Endodermal cell (in vitro differentiated cells): ENCODE measurements at regions not wholly inside any gene's neighbourhood (a gene's known extent, or its start where the extent isn't known, plus 50 kb on each side); places are given as distances from the start of the nearest gene placed in this dataset.

Experiments used
- DNase-seq: peaks from one replicate; pipeline ENCODE4 v3.0.0-alpha.2; 2017
- H3K27ac ChIP-seq: 2 replicates; pipeline ENCODE4 v1.5.1; 2013; ENCODE audit warnings: mild to moderate bottlenecking, low read depth, low read length, moderate library complexity
- H3K27me3 ChIP-seq: 2 replicates; pipeline ENCODE4 v1.6.1; 2013; ENCODE audit warnings: mild to moderate bottlenecking, low read length, moderate library complexity; ENCODE audit not compliant: insufficient read depth, control insufficient read depth, poor library complexity, severe bottlenecking
- H3K36me3 ChIP-seq: 2 replicates; pipeline ENCODE4 v1.7.0; 2013; ENCODE audit warnings: mild to moderate bottlenecking, low read length, moderate library complexity; ENCODE audit not compliant: control insufficient read depth, insufficient read depth
- H3K4me1 ChIP-seq: one replicate; pipeline ENCODE4 v1.7.0; 2013; ENCODE audit warnings: low read length; ENCODE audit not compliant: control insufficient read depth, insufficient read depth
- H3K4me3 ChIP-seq: 2 replicates; pipeline ENCODE4 v1.5.1; 2013; ENCODE audit warnings: mild to moderate bottlenecking, low read length, moderate library complexity
- H3K9ac ChIP-seq: 2 replicates; pipeline ENCODE4 v1.6.1; 2013; ENCODE audit warnings: mild to moderate bottlenecking, low read length, moderate library complexity; ENCODE audit not compliant: poor library complexity, severe bottlenecking; ENCODE audit errors: extremely low read depth
- H3K9me3 ChIP-seq: 2 replicates; pipeline ENCODE4 v1.6.1; 2013; ENCODE audit warnings: mild to moderate bottlenecking, low read length, moderate library complexity; ENCODE audit not compliant: control insufficient read depth
- H3K27ac Mint-ChIP-seq: 2 replicates; pipeline ENCODE4 v1.8.0; 2020; ENCODE audit warnings: mixed read lengths
- H3K27me3 Mint-ChIP-seq: 2 replicates; pipeline ENCODE4 v1.8.0; 2021; ENCODE audit warnings: mild to moderate bottlenecking, mixed read lengths; ENCODE audit not compliant: insufficient read depth
- H3K36me3 Mint-ChIP-seq: 2 replicates; pipeline ENCODE4 v1.8.0; 2020; ENCODE audit warnings: low read depth, mixed read lengths
- H3K4me1 Mint-ChIP-seq: 2 replicates; pipeline ENCODE4 v1.8.0; 2020; ENCODE audit warnings: mixed read lengths
- H3K4me3 Mint-ChIP-seq: 2 replicates; pipeline ENCODE4 v1.8.0; 2020; ENCODE audit warnings: mild to moderate bottlenecking, moderate library complexity, mixed read lengths
- H3K9me3 Mint-ChIP-seq: 2 replicates; pipeline ENCODE4 v1.8.0; 2020; ENCODE audit warnings: mild to moderate bottlenecking, mixed read lengths
- WGBS, 2 experiments: methylation state at CpG; one replicate each; pipeline versions ENCODE4 v1.1.5 to v1.1.7; 2013; ENCODE audit warnings: missing lambda C conversion rate in 2 of 2, mixed read lengths in 1 of 2; ENCODE audit not compliant: insufficient coverage in 1 of 2, insufficient read length in 1 of 2; 5-methylcytosine and 5-hydroxymethylcytosine counted together
- TF ChIP-seq, protein P1 (sequence below): fragments of 200-600 bp; sonication (generic); conservative IDR thresholded peaks from 2 replicates; pipeline ENCODE4 v1.5.0; 2021; ENCODE audit warnings: antibody characterized with exemption, mild to moderate bottlenecking

DNA sequence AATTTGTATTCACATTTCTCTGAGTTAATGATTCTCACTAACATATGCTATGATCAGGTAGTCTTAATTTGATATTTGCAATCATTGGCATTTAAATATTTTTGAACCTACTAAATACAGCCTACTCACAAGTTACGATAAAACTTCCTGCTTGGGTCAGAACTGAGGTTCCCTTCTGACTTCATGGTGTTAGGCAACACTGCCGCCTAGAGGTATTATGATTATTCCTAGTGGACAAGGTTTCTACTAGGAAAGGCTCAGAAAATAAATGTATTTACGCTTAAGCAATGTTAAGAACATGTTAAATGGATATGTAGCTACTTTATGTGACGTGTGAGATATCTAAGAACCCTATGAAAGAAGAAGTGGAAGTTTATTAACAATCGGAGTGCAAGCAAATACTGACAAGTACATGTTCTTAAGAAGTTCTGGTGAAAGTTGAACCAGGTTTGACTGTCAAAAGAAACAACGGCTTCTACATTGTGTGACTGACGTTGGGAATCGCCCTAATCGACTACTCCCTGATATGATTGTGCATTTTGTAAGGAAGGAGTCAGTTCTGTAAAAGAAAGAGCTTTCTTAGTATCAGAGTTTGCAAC is 1395.8 kb downstream of the SLITRK5 start:
- H3K4me1 ChIP-seq, result no peaks in the 10 kb centered on the region
- TF ChIP-seq, protein P1, sequence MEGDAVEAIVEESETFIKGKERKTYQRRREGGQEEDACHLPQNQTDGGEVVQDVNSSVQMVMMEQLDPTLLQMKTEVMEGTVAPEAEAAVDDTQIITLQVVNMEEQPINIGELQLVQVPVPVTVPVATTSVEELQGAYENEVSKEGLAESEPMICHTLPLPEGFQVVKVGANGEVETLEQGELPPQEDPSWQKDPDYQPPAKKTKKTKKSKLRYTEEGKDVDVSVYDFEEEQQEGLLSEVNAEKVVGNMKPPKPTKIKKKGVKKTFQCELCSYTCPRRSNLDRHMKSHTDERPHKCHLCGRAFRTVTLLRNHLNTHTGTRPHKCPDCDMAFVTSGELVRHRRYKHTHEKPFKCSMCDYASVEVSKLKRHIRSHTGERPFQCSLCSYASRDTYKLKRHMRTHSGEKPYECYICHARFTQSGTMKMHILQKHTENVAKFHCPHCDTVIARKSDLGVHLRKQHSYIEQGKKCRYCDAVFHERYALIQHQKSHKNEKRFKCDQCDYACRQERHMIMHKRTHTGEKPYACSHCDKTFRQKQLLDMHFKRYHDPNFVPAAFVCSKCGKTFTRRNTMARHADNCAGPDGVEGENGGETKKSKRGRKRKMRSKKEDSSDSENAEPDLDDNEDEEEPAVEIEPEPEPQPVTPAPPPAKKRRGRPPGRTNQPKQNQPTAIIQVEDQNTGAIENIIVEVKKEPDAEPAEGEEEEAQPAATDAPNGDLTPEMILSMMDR, result peak; percentile 82
- no peaks in the 10 kb centered on the region for H3K27me3 ChIP-seq
- peak; percentile 61 for DNase-seq
- H3K9ac ChIP-seq, result no peak overlapping the region
- H3K4me3 ChIP-seq, result no peak overlapping the region
- H3K36me3 ChIP-seq, result no peaks in the 10 kb centered on the region
- H3K9me3 ChIP-seq, result no peaks in the 10 kb centered on the region
- Mint-ChIP-seq H3K36me3 (no peaks in the 10 kb centered on the region), H3K27ac (no peak overlapping the region), H3K4me1 (no peaks in the 10 kb centered on the region), H3K9me3 (no peaks in the 10 kb centered on the region), H3K4me3 (no peak overlapping the region), H3K27me3 (no peaks in the 10 kb centered on the region)
- H3K27ac ChIP-seq, result no peak overlapping the region
- WGBS, 2 experiments, result 52 to 61% methylated on average over 8 to 9 of the region's 9 CpGs

DNA sequence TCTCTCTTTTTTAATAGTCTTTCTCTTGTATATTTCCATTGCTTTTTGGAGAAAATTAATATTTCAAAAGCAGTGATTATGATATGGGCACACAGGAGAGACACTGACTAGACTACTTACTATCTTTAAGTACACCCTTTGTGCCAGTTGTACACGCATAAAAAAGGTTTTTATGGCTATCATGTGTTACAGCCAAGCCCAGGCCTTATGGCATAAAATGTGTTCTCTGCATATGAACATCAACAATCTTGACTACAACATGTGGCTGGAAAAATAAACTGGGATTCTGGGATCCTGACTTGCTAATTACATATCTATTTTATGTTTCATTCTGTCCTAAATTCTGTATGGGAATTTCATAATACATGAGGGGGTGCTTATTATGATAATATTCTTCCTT is 1401.8 kb downstream of the SLITRK5 start:
- H3K4me1 Mint-ChIP-seq, result no peaks in the 10 kb centered on the region
- H3K9me3 Mint-ChIP-seq, result no peaks in the 10 kb centered on the region
- H3K27me3 Mint-ChIP-seq, result no peaks in the 10 kb centered on the region
- H3K9ac ChIP-seq, result no peak overlapping the region
- no peaks in the 10 kb centered on the region for H3K36me3 ChIP-seq
- H3K9me3 ChIP-seq, result no peaks in the 10 kb centered on the region
- no peak for DNase-seq
- no peaks in the 10 kb centered on the region for H3K27me3 ChIP-seq
- TF ChIP-seq, protein P1, result no peak
- 100% methylated on average over 1 of the region's 1 CpG for WGBS, 2 experiments
- H3K27ac Mint-ChIP-seq, result no peak overlapping the region
- no peak overlapping the region for H3K27ac ChIP-seq
- no peaks in the 10 kb centered on the region for H3K36me3 Mint-ChIP-seq
- no peaks in the 10 kb centered on the region for H3K4me1 ChIP-seq
- H3K4me3 ChIP-seq, result no peak overlapping the region
- H3K4me3 Mint-ChIP-seq, result no peak overlapping the region

DNA sequence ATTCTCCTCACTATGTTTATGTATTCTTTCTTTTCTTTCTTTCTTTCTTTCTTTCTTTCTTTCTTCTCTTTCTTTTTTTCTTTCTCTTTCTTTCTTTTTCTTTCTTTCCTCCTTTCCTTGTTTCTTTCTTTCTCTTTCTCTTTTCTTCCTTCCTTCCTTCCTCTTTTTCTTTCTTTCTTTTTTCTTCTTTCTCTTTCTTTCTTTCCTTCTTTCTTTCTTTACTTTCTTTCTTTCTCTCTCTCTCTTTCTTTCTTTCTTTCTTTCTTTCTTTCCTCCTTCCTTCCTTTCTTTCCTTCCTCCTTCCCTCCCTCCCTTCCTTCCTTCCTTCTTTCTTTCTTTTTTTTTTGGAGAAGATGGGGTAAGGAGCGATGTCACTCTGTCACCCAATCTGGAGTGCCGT is 1405.5 kb downstream of the SLITRK5 start:
- H3K36me3 ChIP-seq, result no peaks in the 10 kb centered on the region
- H3K9me3 ChIP-seq, result no peaks in the 10 kb centered on the region
- Mint-ChIP-seq H3K27ac (no peak overlapping the region), H3K36me3 (no peaks in the 10 kb centered on the region), H3K27me3 (no peaks in the 10 kb centered on the region), H3K4me3 (no peak overlapping the region), H3K9me3 (no peaks in the 10 kb centered on the region), H3K4me1 (no peaks in the 10 kb centered on the region)
- TF ChIP-seq, protein P1, result no peak
- H3K4me1 ChIP-seq, result no peaks in the 10 kb centered on the region
- H3K27me3 ChIP-seq, result no peaks in the 10 kb centered on the region
- WGBS, 2 experiments, result 100% methylated on average over 2 of the region's 2 CpGs; no CpG with 5 or more reads in 1 of the 2 experiments
- H3K4me3 ChIP-seq, result no peak overlapping the region
- no peak for DNase-seq
- no peak overlapping the region for H3K27ac ChIP-seq
- H3K9ac ChIP-seq, result no peak overlapping the region
